ENCODE measurements at regions not wholly inside any gene's neighbourhood (a gene's known extent, or its start where the extent isn't known, plus 50 kb on each side); places are given as distances from the start of the nearest gene placed in this dataset.

DNA sequence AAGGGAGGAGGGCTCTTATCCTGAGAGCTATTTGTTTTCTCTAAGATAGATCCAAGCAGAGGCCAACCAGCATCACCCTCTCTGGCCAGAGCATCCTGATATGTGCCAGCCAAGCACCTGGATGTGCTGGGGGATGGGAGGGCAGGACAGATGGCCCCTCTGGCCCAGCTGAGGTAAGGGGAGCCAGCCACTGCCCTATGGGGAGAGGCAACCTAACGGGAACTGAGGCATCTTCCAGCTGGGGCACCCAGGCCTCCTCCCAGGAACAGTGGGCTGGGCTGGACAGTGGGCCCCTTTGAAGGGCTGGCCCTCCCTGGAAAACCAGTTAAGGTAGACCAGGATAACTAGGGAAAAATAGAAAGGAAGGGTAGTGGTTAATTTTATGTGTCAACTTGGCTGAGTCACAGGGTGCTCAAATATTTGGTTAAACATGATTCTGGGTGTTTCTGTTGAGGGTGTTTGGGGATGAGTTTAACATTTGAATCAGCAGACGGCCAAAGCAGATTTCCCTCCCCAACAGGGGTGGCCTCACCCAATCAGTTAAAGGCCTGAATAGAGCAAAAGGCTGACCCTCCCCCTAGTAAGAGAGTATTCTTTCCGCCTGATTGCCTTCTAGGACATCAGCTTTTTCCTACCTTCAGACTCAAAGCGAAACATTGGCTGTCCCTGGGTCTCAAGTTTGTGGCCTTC is 595.1 kb downstream of the BUD13 start:
- intact Hi-C loops (cut with DNase I), result no loop called here
- Histone ChIP-seq H3K4me1 (peaks cover 0 to 22% (median 8%) of the 10 kb centered on the region in 3 donors), H3K27ac (no peak overlapping the region), H3K36me3 (no peaks in the 10 kb centered on the region), H3K27me3 (peaks cover 0 to 10% (median 0%) of the 10 kb centered on the region in 4 donors), H3K4me3 (no peak overlapping the region), H3K9me3 (no peaks in the 10 kb centered on the region)
- TF ChIP-seq, protein P1, sequence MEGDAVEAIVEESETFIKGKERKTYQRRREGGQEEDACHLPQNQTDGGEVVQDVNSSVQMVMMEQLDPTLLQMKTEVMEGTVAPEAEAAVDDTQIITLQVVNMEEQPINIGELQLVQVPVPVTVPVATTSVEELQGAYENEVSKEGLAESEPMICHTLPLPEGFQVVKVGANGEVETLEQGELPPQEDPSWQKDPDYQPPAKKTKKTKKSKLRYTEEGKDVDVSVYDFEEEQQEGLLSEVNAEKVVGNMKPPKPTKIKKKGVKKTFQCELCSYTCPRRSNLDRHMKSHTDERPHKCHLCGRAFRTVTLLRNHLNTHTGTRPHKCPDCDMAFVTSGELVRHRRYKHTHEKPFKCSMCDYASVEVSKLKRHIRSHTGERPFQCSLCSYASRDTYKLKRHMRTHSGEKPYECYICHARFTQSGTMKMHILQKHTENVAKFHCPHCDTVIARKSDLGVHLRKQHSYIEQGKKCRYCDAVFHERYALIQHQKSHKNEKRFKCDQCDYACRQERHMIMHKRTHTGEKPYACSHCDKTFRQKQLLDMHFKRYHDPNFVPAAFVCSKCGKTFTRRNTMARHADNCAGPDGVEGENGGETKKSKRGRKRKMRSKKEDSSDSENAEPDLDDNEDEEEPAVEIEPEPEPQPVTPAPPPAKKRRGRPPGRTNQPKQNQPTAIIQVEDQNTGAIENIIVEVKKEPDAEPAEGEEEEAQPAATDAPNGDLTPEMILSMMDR (IDR thresholded peaks at IDR 0.05), result no peak
- 83 to 86% methylated on average over 4 of the region's 4 CpGs for WGBS, 2 donors
- DNase-seq, result no peak

DNA sequence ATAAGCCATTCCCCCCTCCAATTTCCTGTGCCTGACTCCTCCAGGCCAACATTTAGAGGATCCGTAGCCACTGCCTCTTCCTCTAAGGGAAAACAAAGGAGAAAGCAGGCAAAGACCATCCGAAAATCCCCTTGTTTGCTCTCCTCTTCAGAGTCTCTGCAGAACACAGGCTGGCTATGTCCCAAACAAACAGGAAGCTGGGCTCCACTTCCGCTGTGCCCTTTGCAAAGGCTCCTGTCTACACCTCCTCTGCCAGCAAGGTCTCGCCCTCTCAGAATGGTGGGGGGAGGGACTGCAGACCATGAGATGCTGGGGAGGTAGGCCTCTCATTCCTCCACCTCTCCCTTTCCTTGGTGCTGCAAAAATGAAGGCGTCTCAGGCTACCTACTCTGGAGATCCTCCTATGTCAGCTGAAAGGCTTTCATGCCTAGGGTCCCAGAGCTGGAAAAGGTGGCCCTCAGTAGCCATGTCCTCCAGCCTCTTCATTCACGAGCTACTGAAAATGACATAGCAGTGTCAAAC is 596.2 kb downstream of the BUD13 start:
- no peak for DNase-seq
- TF ChIP-seq, protein P1 (IDR thresholded peaks at IDR 0.05), result no peak
- no peak for TF ChIP-seq POLR2A (IDR thresholded peaks at IDR 0.05)
- 48 to 68% methylated on average over 3 to 5 of the region's 6 CpGs for WGBS, 2 donors

DNA sequence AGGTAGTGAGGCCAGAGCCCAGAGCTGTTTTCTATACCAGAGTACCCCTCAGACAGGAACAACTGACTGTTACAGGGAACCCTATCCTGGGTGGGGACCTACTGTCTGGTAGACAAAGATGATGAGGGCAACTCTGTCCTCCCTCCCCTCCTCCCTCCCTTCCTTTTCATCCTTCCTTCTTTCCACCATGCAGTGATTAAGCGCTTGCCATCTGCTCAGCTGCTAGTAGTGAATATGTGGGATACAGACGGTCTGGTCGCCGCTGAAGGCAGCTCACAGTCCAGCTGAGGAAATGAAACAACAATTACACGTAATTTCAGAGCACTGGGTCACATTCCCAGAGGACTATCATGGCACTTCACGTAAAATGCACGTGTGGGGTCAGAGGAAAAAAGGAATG is 597.1 kb downstream of the BUD13 start:
- Histone ChIP-seq H3K4me3 (no peak overlapping the region), H3K27me3 (peaks cover 0 to 10% (median 0%) of the 10 kb centered on the region in 4 donors), H3K36me3 (no peaks in the 10 kb centered on the region), H3K27ac (no peak overlapping the region), H3K4me1 (peaks cover 0 to 9% (median 5%) of the 10 kb centered on the region in 3 donors), H3K9me3 (no peaks in the 10 kb centered on the region)
- DNase-seq, result no peak
- 66 to 68% methylated on average over 6 to 7 of the region's 7 CpGs for WGBS, 2 donors
- no peak for TF ChIP-seq POLR2A (IDR thresholded peaks at IDR 0.05)
- TF ChIP-seq, protein P1 (IDR thresholded peaks at IDR 0.05), result no peak
- intact Hi-C loops (cut with DNase I), result no loop called here

More for the DNA sequence above, 596.2 kb downstream of the BUD13 start:
- intact Hi-C loops (cut with DNase I), result no loop called here
- H3K27ac ChIP-seq, result no peak overlapping the region
- H3K36me3 ChIP-seq, result no peaks in the 10 kb centered on the region
- H3K27me3 ChIP-seq, result peaks cover 0 to 10% (median 0%) of the 10 kb centered on the region in 4 donors
- H3K9me3 ChIP-seq, result no peaks in the 10 kb centered on the region
- peaks cover 0 to 18% (median 8%) of the 10 kb centered on the region in 3 donors for H3K4me1 ChIP-seq
- H3K4me3 ChIP-seq, result no peak overlapping the region

DNA sequence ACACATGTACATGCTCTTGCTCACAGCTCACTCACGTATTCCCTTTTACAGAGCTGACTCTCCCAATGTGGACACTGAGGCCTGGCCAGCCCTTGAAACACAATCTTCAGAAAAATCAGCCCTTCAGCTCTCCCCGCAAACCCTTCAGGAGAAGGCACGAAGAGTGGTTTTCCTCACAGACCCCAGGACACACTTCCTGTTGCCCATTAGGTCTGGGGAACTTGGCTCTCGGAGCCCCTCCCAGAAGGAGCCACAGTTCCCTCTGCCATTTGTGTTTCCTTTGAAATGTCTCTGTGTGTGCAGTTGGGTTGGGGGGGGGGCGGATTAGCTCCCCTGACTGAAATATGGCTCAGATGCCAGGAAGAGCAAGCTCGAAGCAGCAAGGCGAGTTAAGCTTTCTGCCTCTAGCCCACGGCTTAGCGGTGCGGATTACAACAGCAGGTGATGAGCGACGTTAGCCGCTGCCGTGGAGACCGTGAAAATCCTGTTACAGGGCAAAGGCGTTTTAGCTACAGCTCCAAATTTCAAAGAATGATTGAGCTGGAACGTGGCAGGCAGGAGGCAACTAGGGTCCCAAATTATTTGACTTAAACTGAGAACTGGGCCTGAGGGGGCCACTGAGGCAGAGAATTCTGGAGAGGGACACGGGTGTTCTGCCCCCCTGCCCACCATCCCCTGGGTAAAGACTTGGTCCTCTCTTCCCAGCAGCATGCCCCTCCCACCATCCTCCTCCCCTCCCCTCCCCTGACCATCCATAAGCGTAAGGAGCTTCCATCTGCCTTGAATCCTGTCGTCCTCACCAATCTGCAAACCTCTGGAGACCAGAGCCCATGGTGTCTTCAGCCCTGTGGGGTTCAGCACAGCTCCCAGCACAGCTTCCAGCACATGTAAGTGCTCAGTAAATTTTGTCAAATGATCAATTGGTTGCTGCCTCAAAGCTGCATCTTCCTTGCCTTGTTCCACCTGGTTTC is 598.6 kb downstream of the BUD13 start:
- Histone ChIP-seq H3K36me3 (no peaks in the 10 kb centered on the region), H3K27me3 (peaks cover 0 to 10% (median 0%) of the 10 kb centered on the region in 4 donors), H3K27ac (no peak overlapping the region), H3K4me3 (no peak overlapping the region), H3K9me3 (no peaks in the 10 kb centered on the region), H3K4me1 (no peaks in the 10 kb centered on the region)
- intact Hi-C loops (cut with DNase I), result no loop called here
- no peak for DNase-seq
- TF ChIP-seq, protein P1 (IDR thresholded peaks at IDR 0.05), result no peak
- no peak for TF ChIP-seq POLR2A (IDR thresholded peaks at IDR 0.05)
- 63 to 64% methylated on average over 6 to 16 of the region's 20 CpGs for WGBS, 2 donors

DNA sequence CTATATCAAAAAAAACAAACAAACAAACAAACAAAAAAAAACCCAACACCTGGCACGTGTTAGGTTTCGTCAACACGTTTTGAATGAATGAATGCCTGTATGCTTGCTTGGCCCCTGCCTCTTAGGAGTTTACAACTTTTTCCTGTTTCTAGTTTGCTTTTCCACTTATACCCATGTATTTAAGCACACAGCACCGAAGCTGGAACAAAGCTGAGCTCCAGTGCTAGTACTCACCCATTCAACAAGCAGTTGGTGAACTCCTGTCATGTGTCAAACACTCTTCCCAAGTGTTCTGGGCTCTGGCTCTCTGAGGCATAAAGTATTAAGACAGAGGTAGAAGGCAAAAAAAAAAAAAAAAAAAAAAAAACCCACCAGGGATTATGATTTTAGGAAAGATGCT is 599.3 kb downstream of the BUD13 start:
- peaks cover 0 to 10% (median 0%) of the 10 kb centered on the region in 4 donors for H3K27me3 ChIP-seq
- intact Hi-C loops (cut with DNase I), result no loop called here
- H3K27ac ChIP-seq, result no peak overlapping the region
- no peak overlapping the region for H3K4me3 ChIP-seq
- H3K36me3 ChIP-seq, result no peaks in the 10 kb centered on the region
- no peak for TF ChIP-seq POLR2A (IDR thresholded peaks at IDR 0.05)
- TF ChIP-seq, protein P1 (IDR thresholded peaks at IDR 0.05), result no peak
- WGBS, 2 donors, result 71 to 77% methylated on average over 4 of the region's 4 CpGs
- no peaks in the 10 kb centered on the region for H3K9me3 ChIP-seq
- H3K4me1 ChIP-seq, result no peaks in the 10 kb centered on the region
- no peak for DNase-seq

All from esophagus squamous epithelium (tissue), 5 donors.